GM23248 (cell line): ENCODE measurements at regions not wholly inside any gene's neighbourhood (a gene's known extent, or its start where the extent isn't known, plus 50 kb on each side); places are given as distances from the start of the nearest gene placed in this dataset. TPM values are rescaled to one million over a fixed set of nuclear protein-coding genes. Genes with fewer than 3 reads are reported as not detected.
A peak's percentile ranks its signal among the peaks of the same experiment; 100 is the strongest.

Source experiments
- DNase-seq: peaks from one replicate; pipeline ENCODE4 v3.0.0-alpha.2; 2015
- H2AFZ ChIP-seq: fragments of 200-600 bp; sonication (generic); 2 replicates; pipeline ENCODE4 v1.6.1; 2016; ENCODE audit warnings: antibody characterized with exemption
- H3F3A ChIP-seq: fragments of 200-600 bp; sonication (generic); 2 replicates; pipeline ENCODE4 v1.6.1; 2016; ENCODE audit warnings: mild to moderate bottlenecking, antibody characterized with exemption, mixed run types; ENCODE audit not compliant: insufficient read depth
- H3K27ac ChIP-seq: fragments of 200-600 bp; sonication (generic); 2 replicates; pipeline ENCODE4 v1.5.1; 2016; ENCODE audit warnings: mild to moderate bottlenecking
- H3K27me3 ChIP-seq: fragments of 200-600 bp; sonication (generic); replicated peaks from 2 replicates; pipeline ENCODE4 v1.6.1; 2016; ENCODE audit warnings: mild to moderate bottlenecking; ENCODE audit not compliant: insufficient read depth
- H3K36me3 ChIP-seq: fragments of 200-600 bp; sonication (generic); 2 replicates; pipeline ENCODE4 v1.6.1; 2016; ENCODE audit warnings: low read depth, mild to moderate bottlenecking
- H3K4me1 ChIP-seq: fragments of 200-600 bp; sonication (generic); 2 replicates; pipeline ENCODE4 v1.6.1; 2016; ENCODE audit warnings: mild to moderate bottlenecking; ENCODE audit not compliant: insufficient read depth
- H3K4me2 ChIP-seq: fragments of 200-600 bp; sonication (generic); one replicate; pipeline ENCODE4 v1.6.1; 2016; ENCODE audit warnings: mild to moderate bottlenecking; ENCODE audit not compliant: unreplicated experiment
- H3K4me3 ChIP-seq: fragments of 200-600 bp; sonication (generic); 2 replicates; pipeline ENCODE4 v1.5.1; 2016; ENCODE audit warnings: mild to moderate bottlenecking
- H3K79me2 ChIP-seq: fragments of 200-600 bp; sonication (generic); 2 replicates; pipeline ENCODE4 v1.6.1; 2016; ENCODE audit warnings: mild to moderate bottlenecking; ENCODE audit not compliant: insufficient read depth
- H3K9ac ChIP-seq: fragments of 200-600 bp; sonication (generic); 2 replicates; pipeline ENCODE4 v1.6.1; 2016; ENCODE audit warnings: mild to moderate bottlenecking
- H3K9me2 ChIP-seq: fragments of 200-600 bp; sonication (generic); 2 replicates; pipeline ENCODE4 v1.6.1; 2016; ENCODE audit warnings: mixed run types, mild to moderate bottlenecking, moderate library complexity; ENCODE audit not compliant: insufficient read depth
- H3K9me3 ChIP-seq: fragments of 200-600 bp; sonication (generic); one replicate; pipeline ENCODE4 v1.6.1; 2017; ENCODE audit warnings: low read depth
- H4K20me1 ChIP-seq: fragments of 200-600 bp; sonication (generic); 2 replicates; pipeline ENCODE4 v1.6.0; 2016; ENCODE audit not compliant: insufficient read depth
- EZH2 ChIP-seq: fragments of 200-600 bp; sonication (generic); IDR thresholded peaks from 2 replicates; pipeline ENCODE4 v1.6.1; 2018; ENCODE audit warnings: antibody characterized with exemption, mild to moderate bottlenecking; ENCODE audit not compliant: insufficient read depth, poor library complexity, severe bottlenecking
- EZH2phosphoT487 ChIP-seq: fragments of 200-600 bp; sonication (generic); IDR thresholded peaks from 2 replicates; pipeline ENCODE4 v1.6.1; 2018; ENCODE audit warnings: antibody characterized with exemption, moderate library complexity, mild to moderate bottlenecking, low read depth; ENCODE audit not compliant: insufficient read depth
- WGBS, 2 experiments: methylation state at CpG; one replicate each; pipeline ENCODE4 v1.1.6; 2015 to 2017; ENCODE audit warnings: low lambda C conversion rate in 2 of 2, low coverage in 1 of 2; ENCODE audit errors: missing lambda C conversion rate in 2 of 2; 5-methylcytosine and 5-hydroxymethylcytosine counted together
- in situ Hi-C: fragments of 300-500 bp; cut with MboI; formaldehyde crosslinking; loops from 2 replicates; pipeline ENCODE4 v1.15.0; 2020
- small RNA-seq: library from RNA; depleted of rRNA; stranded (forward); fragments of <200 nt; gene quantifications from one replicate; pipeline ENCODE3, GENCODE V24; 2014; ENCODE audit warnings: low read depth, low replicate concordance

GRCh38 chr4:105088110-105088879 lies 58.4 kb upstream of the TET2 start:
- H3K9me2 ChIP-seq = peaks cover 6% of the 10 kb centered on the region; the same call in 1 of the 2 replicates
- H3K4me1 ChIP-seq = peaks cover 30% of the 10 kb centered on the region
- no peaks in the 10 kb centered on the region for H3K9me3 ChIP-seq
- WGBS, 2 experiments = 10 to 11% methylated on average over 10 of the region's 10 CpGs
- H3K4me3 ChIP-seq = peak overlapping the region; percentile 64
- no peaks in the 10 kb centered on the region for H4K20me1 ChIP-seq
- no peaks in the 10 kb centered on the region for H3K27me3 ChIP-seq
- peak; percentile 92 for DNase-seq
- in situ Hi-C loops = no loop called here
- peak overlapping the region; percentile 84 for H3K4me2 ChIP-seq
- TF ChIP-seq EZH2 (no peak), EZH2phosphoT487 (no peak)
- H2AFZ ChIP-seq = peak overlapping the region; percentile 82
- peak overlapping the region; percentile 74 for H3K9ac ChIP-seq
- peaks cover 23% of the 10 kb centered on the region for H3F3A ChIP-seq
- H3K36me3 ChIP-seq = no peaks in the 10 kb centered on the region
- no peaks in the 10 kb centered on the region for H3K79me2 ChIP-seq
- H3K27ac ChIP-seq = peak overlapping the region; percentile 85

DNA sequence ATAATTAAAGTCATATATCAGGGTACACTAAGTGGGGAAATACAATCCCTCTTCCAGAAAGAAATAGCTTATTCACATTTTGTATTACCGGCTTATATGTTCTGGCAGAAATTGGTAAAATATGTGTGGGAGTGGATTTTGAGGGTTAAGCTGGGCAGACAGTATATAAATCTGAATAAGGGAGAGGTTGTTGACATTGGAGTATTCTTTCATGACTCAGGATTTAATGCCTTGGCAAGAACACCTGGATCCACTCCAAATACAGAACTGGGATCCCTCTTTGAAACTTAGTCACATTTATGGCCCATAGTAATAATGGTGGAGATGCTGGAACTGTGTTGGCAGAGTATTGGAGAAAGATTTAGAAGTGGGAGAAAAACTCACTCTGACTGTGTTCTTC lies 54.3 kb upstream of the TET2 start:
- Histone ChIP-seq H3K27ac (0 out of 2 replicates have a peak overlapping the region, but pooled peaks have one; percentile 19), H3K9ac (no peak overlapping the region), H3K9me2 (no peaks in the 10 kb centered on the region), H4K20me1 (no peaks in the 10 kb centered on the region), H3K27me3 (no peaks in the 10 kb centered on the region), H3K9me3 (peaks cover 4% of the 10 kb centered on the region), H3K4me3 (0 out of 2 replicates have a peak overlapping the region, but pooled peaks have one; percentile 8), H3K79me2 (no peaks in the 10 kb centered on the region), H2AFZ (no peak overlapping the region), H3F3A (peaks cover 25% of the 10 kb centered on the region), H3K4me1 (peaks cover 26% of the 10 kb centered on the region), H3K4me2 (peak overlapping the region; percentile 46), H3K36me3 (no peaks in the 10 kb centered on the region)
- in situ Hi-C loops = no loop called here
- 0 out of 2 replicates have a peak, but pooled peaks have one; percentile 74 for TF ChIP-seq EZH2phosphoT487
- TF ChIP-seq EZH2 = no peak
- DNase-seq = peak; percentile 80
- 0% methylated on average over 1 of the region's 1 CpG for WGBS, 2 experiments

GRCh38 chr4:105092768-105093167 lies 53.9 kb upstream of the TET2 start:
- H3K36me3 ChIP-seq = no peaks in the 10 kb centered on the region
- peaks cover 22% of the 10 kb centered on the region for H3K4me1 ChIP-seq
- TF ChIP-seq EZH2 (no peak), EZH2phosphoT487 (no peak)
- H3K9ac ChIP-seq = no peak overlapping the region
- peak overlapping the region; percentile 46 for H3K4me2 ChIP-seq
- no peak overlapping the region for H2AFZ ChIP-seq
- no peaks in the 10 kb centered on the region for H3K79me2 ChIP-seq
- H3K9me3 ChIP-seq = peaks cover 4% of the 10 kb centered on the region
- 0 to 4% methylated on average over 1 of the region's 1 CpG for whole genome bisulfite sequencing, 2 experiments
- peak; percentile 48 for DNase-seq
- H3K4me3 ChIP-seq = 0 out of 2 replicates have a peak overlapping the region, but pooled peaks have one; percentile 8
- 0 out of 2 replicates have a peak overlapping the region, but pooled peaks have one; percentile 19 for H3K27ac ChIP-seq
- in situ Hi-C loops = no loop called here
- peaks cover 21% of the 10 kb centered on the region for H3F3A ChIP-seq
- H3K27me3 ChIP-seq = no peaks in the 10 kb centered on the region
- no peaks in the 10 kb centered on the region for H3K9me2 ChIP-seq
- no peaks in the 10 kb centered on the region for H4K20me1 ChIP-seq

GRCh38 chr4:105093975-105094374 lies 52.7 kb upstream of the TET2 start:
- Histone ChIP-seq H4K20me1 (no peaks in the 10 kb centered on the region), H3K4me2 (no peak overlapping the region), H3K27ac (no peak overlapping the region), H3K9me2 (no peaks in the 10 kb centered on the region), H3F3A (peaks cover 11% of the 10 kb centered on the region), H3K79me2 (no peaks in the 10 kb centered on the region), H3K9ac (no peak overlapping the region), H2AFZ (no peak overlapping the region), H3K4me3 (no peak overlapping the region), H3K27me3 (0 out of 2 replicates have a peak, but pooled peaks cover 4% of the 10 kb centered on the region), H3K9me3 (peaks cover 4% of the 10 kb centered on the region), H3K4me1 (peaks cover 14% of the 10 kb centered on the region), H3K36me3 (no peaks in the 10 kb centered on the region)
- 13 to 19% methylated on average over 2 of the region's 2 CpGs for WGBS, 2 experiments
- TF ChIP-seq EZH2 (no peak), EZH2phosphoT487 (no peak)
- in situ Hi-C loops = no loop called here
- no peak for DNase-seq

Small RNAs in the stretch of these regions (small RNA-seq; reads per million reads assigned to genes)
- gene AC096577.2 (not detected), gene RNU6-351P (not detected)
